ENCODE measurements at regions not wholly inside any gene's neighbourhood (a gene's known extent, or its start where the extent isn't known, plus 50 kb on each side); places are given as distances from the start of the nearest gene placed in this dataset.

- H3K27me3 ChIP-seq (replicated peaks; ENCODE audit: insufficient read depth, low read length) = no peaks in the 10 kb centered on the region
- no peaks in the 10 kb centered on the region for H3K9me3 ChIP-seq (replicated peaks; ENCODE audit: insufficient read depth, low read length)
- H3K4me1 ChIP-seq (ENCODE audit: low read length) = no peaks in the 10 kb centered on the region
- no peaks in the 10 kb centered on the region for H4K20me1 ChIP-seq (ENCODE audit: insufficient read depth, low read length)
- no peak overlapping the region for H3K4me2 ChIP-seq (ENCODE audit: low read depth, low read length)
- H3K36me3 ChIP-seq (replicated peaks; ENCODE audit: insufficient read depth, low read length) = no peaks in the 10 kb centered on the region
- H3F3A ChIP-seq (ENCODE audit: insufficient read depth, low read length) = no peaks in the 10 kb centered on the region
- no peak overlapping the region for H3K9ac ChIP-seq (ENCODE audit: low read length)
- no peaks in the 10 kb centered on the region for H3K9me2 ChIP-seq (replicated peaks; ENCODE audit: insufficient read depth, low read length)
- H3K79me2 ChIP-seq (ENCODE audit: low read length) = no peaks in the 10 kb centered on the region
- H3K27ac ChIP-seq (ENCODE audit: low read length) = no peak overlapping the region
- H3K4me3 ChIP-seq (ENCODE audit: low read length) = no peak overlapping the region
- no peak for DNase-seq
- TF ChIP-seq EZH2 (optimal IDR thresholded peaks at IDR 0.05; ENCODE audit: low read depth, low read length) (no peak), EZH2phosphoT487 (IDR thresholded peaks at IDR 0.05; ENCODE audit: low read length) (no peak), CTCF (IDR thresholded peaks at IDR 0.05; ENCODE audit: low read length) (no peak)
- no peak overlapping the region for H2AFZ ChIP-seq (ENCODE audit: low read length)
Observed at GRCh38 chr2:59195851-59196250, 954.7 kb upstream of the FANCL start.

GRCh38 chr2:59191781-59192180, 950.7 kb upstream of the FANCL start:
- Histone ChIP-seq H3F3A (ENCODE audit: insufficient read depth, low read length) (no peaks in the 10 kb centered on the region), H3K9me3 (replicated peaks; ENCODE audit: insufficient read depth, low read length) (no peaks in the 10 kb centered on the region), H3K27ac (ENCODE audit: low read length) (no peak overlapping the region), H2AFZ (ENCODE audit: low read length) (no peak overlapping the region), H4K20me1 (ENCODE audit: insufficient read depth, low read length) (no peaks in the 10 kb centered on the region), H3K4me1 (ENCODE audit: low read length) (no peaks in the 10 kb centered on the region), H3K36me3 (replicated peaks; ENCODE audit: insufficient read depth, low read length) (no peaks in the 10 kb centered on the region), H3K9me2 (replicated peaks; ENCODE audit: insufficient read depth, low read length) (no peaks in the 10 kb centered on the region), H3K9ac (ENCODE audit: low read length) (no peak overlapping the region), H3K4me2 (ENCODE audit: low read depth, low read length) (no peak overlapping the region), H3K79me2 (ENCODE audit: low read length) (no peaks in the 10 kb centered on the region), H3K4me3 (ENCODE audit: low read length) (no peak overlapping the region), H3K27me3 (replicated peaks; ENCODE audit: insufficient read depth, low read length) (no peaks in the 10 kb centered on the region)
- TF ChIP-seq EZH2phosphoT487 (IDR thresholded peaks at IDR 0.05; ENCODE audit: low read length) (no peak), EZH2 (optimal IDR thresholded peaks at IDR 0.05; ENCODE audit: low read depth, low read length) (no peak), CTCF (IDR thresholded peaks at IDR 0.05; ENCODE audit: low read length) (no peak)
- DNase-seq = no peak

GRCh38 chr2:59190518-59190917, 949.4 kb upstream of the FANCL start:
- Histone ChIP-seq H3K4me1 (ENCODE audit: low read length) (no peaks in the 10 kb centered on the region), H4K20me1 (ENCODE audit: insufficient read depth, low read length) (no peaks in the 10 kb centered on the region), H3K9me3 (replicated peaks; ENCODE audit: insufficient read depth, low read length) (no peaks in the 10 kb centered on the region), H3K27me3 (replicated peaks; ENCODE audit: insufficient read depth, low read length) (no peaks in the 10 kb centered on the region), H3F3A (ENCODE audit: insufficient read depth, low read length) (no peaks in the 10 kb centered on the region), H3K9ac (ENCODE audit: low read length) (no peak overlapping the region), H2AFZ (ENCODE audit: low read length) (no peak overlapping the region), H3K36me3 (replicated peaks; ENCODE audit: insufficient read depth, low read length) (no peaks in the 10 kb centered on the region), H3K4me2 (ENCODE audit: low read depth, low read length) (no peak overlapping the region), H3K79me2 (ENCODE audit: low read length) (no peaks in the 10 kb centered on the region), H3K9me2 (replicated peaks; ENCODE audit: insufficient read depth, low read length) (no peaks in the 10 kb centered on the region), H3K27ac (ENCODE audit: low read length) (no peak overlapping the region), H3K4me3 (ENCODE audit: low read length) (no peak overlapping the region)
- TF ChIP-seq EZH2 (optimal IDR thresholded peaks at IDR 0.05; ENCODE audit: low read depth, low read length) (no peak), EZH2phosphoT487 (IDR thresholded peaks at IDR 0.05; ENCODE audit: low read length) (no peak), CTCF (IDR thresholded peaks at IDR 0.05; ENCODE audit: low read length) (no peak)
- DNase-seq = no peak

Measured in MM.1S (cell line).